HG02852 (cell line): ENCODE measurements at regions not wholly inside any gene's neighbourhood (a gene's known extent, or its start where the extent isn't known, plus 50 kb on each side); places are given as distances from the start of the nearest gene placed in this dataset.
"Not testable (repeated sequence)": the region's sequence is repeated elsewhere in the genome, so short reads cannot be mapped to it uniquely, and the experiment has no call there.

Experiments used
- ATAC-seq: cut with Tn5 transposase; IDR thresholded peaks from one replicate; pipeline ENCODE4 v1.9.1; 2021; ENCODE audit warnings: mild to moderate bottlenecking, moderate library complexity; ENCODE audit not compliant: unreplicated experiment

- no peak for ATAC-seq
These were observed 389.9 kb upstream of the EMCN start for GRCh38 chr4:100907465-100908454.

DNA sequence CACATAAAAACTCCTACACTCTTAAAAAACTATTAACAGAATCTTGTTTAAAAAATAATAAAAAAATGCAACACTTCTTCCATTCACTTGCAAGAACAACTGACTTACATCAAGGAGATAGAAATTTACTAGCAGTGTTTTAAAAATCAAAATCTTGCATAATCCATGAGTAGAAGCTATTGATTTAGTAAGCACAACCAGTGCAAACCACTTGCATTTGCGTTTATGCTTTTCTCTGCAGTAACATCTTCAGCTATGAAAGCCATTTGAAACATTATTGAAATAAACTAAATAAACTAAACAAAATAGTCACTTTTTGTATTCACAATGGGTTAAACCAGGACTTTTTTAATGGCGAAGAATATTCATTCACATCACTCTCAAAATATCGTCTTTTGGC lies 389.2 kb upstream of the EMCN start:
- ATAC-seq: no peak

DNA sequence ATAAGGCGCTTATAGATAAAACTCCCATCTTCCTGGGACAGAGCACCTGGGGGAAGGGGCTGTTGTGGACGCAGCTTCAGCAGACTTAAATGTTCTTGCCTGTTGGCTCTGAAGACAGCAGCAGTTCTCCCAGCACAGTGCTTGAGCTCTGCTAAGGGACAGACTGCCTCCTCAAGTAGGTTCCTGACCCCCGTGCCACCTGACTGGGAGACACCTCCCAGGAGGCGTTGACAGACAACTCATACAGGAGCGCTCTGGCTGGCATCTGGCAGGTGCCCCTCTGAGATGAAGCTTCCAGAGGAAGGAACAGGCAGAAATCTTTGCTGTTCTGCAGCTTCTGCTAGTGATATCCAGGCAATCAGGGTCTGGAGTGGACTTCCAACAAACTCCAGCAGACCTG lies 383.1 kb upstream of the EMCN start:
- ATAC-seq: not testable (repeated sequence)

DNA sequence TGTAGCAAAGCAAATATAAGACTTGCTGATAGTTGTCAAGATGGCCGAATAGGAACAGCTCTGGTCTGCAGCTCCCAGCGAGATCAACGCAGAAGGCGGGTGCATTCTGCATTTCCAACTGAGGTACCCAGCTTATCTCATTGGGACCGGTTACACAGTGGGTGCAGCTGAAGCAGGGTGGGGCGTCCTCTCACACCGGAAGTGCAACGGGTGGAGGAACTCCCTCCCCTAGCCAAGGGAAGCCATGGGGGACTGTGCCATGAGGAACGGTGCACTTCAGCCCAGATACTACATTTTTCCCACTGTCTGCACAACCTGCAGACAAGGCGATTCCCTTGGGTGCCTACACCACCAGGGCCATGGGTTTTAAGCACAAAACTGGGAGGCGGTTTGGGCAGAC lies 382.3 kb upstream of the EMCN start:
- no peak for ATAC-seq

GRCh38 chr4:100898844-100899243 lies 381.0 kb upstream of the EMCN start:
- no peak for ATAC-seq

- ATAC-seq: peak; percentile 94
These were observed 377.9 kb upstream of the EMCN start for GRCh38 chr4:100895556-100896197.

- no peak for ATAC-seq
These were observed 376.6 kb upstream of the EMCN start for GRCh38 chr4:100894339-100894870.

DNA sequence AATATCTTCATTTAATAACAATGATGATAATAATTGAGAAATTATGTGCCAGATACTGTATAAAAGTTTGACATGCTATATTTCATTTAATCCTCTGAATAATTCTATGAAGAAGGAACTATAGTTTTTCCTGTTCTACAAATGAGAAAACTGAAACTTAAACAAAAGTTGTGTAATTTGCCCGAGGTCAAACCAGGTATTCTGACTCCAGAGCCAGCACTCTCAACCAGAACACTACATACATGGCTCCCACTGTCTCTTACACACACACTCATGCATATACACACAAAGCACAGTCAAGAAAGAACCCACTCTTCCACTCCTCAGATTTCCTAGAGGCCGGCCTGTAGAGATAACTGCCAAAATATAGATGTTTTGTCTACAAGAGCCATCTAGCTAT lies 374.0 kb upstream of the EMCN start:
- no peak for ATAC-seq

DNA sequence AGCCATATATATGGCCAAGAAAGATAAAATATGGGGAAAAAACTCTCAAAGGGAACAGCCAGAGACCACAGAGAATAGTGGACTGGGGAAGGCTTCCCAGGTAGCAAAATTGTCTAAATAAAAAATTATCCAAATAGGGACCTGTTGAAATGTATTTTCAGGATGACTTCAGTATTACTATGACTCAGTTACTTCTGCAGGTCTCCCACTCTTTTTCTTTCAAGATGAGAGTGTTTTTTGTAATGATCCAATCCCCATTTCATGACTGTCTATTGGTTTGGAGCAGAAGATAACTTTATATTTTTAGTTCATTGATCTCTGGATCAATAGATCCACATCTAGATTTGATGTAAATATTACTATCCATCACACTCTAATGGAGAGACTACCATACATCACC lies 372.1 kb upstream of the EMCN start:
- ATAC-seq: peak; percentile 43

- ATAC-seq: peak; percentile 93
These were observed 371.6 kb upstream of the EMCN start for GRCh38 chr4:100889401-100889800.

GRCh38 chr4:100882661-100883060 lies 364.8 kb upstream of the EMCN start:
- ATAC-seq: no peak

DNA sequence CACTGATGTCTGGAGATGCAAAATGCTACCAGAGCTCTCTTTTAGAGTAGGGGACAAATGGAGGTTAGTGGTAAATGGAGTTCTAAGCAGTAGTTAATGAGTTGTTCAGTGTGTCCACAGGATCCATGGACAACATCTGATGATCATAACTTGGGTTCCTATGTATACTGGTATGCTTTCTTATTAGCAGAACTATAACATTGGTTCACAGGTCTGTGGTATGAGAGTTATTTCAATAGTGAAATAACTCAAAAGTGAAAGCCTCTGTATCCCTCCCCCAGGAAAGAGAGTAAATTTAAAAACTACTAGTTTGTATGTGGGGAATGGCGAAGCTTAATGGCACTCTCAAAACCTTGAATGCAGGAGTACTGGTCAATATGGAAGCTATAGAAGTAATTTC lies 363.5 kb upstream of the EMCN start:
- peak; percentile 47 for ATAC-seq

- ATAC-seq: no peak
These were observed 362.2 kb upstream of the EMCN start for GRCh38 chr4:100880011-100880410.

GRCh38 chr4:100879471-100879870 lies 361.6 kb upstream of the EMCN start:
- ATAC-seq: no peak

GRCh38 chr4:100876546-100876945 lies 358.7 kb upstream of the EMCN start:
- ATAC-seq: no peak

DNA sequence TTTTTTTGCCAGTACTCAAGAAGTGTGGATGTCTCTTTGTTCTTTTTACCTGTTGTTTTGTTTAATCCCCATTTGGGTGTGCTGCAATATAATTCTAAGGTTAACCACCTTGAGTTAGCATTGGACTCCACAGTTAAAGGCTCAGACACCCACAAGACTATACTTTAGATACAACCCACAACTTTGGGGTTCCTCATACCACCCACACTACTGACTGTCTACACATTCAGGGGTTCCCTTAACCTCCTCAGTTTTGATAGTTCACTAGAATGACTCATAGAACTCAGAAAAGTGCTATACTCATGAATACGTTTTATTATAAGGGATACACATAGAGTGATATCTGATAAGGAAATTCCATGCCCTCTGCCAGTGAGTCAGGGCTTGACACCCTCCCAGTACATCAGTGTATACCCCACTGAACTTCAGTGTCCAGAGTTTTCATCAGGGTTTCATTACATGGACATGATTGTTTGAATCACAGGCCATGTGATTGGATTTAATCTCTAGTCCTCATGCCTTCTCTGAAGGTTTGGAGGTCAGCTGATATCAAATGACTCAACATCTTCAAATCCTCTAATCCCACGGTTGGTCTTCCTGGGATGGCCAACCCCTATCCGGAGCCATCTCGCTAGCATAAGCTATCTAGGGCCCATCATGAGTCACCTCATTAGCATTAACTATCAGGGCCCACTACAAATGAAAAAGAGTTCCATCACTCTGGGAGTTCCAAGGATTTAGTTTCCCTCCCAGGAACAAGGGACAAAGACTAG lies 357.7 kb upstream of the EMCN start:
- no peak for ATAC-seq

- no peak for ATAC-seq
These were observed 355.0 kb upstream of the EMCN start for GRCh38 chr4:100872811-100873210.

DNA sequence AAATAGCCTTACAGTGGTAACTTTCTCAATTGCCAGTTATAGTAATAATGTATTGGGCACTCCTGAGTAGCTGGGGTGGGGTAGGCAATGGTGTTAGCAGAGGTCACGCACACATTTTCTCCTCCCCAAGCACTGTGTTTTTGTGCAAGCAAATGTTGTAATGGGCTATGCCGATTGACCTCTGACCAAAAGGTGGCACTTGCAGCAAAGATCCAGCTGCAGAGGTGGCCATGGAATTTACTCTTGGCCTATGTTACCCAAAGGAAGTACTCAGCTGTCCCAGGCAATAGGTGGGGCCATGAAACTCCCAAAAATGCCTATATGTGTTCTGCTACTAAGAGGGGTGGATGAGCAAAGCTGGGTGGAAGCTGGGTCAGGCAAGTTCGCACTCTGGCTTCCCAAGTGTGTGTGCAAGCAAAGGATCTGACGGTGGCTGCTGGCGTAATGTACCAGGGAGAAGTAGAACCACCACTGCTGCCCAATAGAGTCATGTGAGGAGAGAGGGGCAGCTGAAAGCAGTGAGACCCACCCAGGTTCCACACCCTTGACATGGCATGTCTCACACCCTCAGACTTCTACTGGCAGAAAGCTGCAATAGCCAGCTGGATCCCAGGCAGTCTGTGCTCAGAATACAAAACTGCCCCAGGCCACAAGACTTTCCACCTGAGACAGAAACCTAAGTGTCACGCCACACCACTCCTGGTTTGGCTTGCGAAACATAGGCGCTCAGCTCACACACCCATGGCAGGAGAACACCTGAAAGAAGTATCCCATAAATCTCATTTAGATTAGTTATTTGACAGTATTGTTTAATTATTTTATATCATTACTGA lies 353.3 kb upstream of the EMCN start:
- no peak for ATAC-seq

- no peak for ATAC-seq
These were observed 351.5 kb upstream of the EMCN start for GRCh38 chr4:100869276-100869675.

- not testable (repeated sequence) for ATAC-seq
These were observed 350.5 kb upstream of the EMCN start for GRCh38 chr4:100868281-100868680.
